ENCODE measurements at regions not wholly inside any gene's neighbourhood (a gene's known extent, or its start where the extent isn't known, plus 50 kb on each side); places are given as distances from the start of the nearest gene placed in this dataset.

DNA sequence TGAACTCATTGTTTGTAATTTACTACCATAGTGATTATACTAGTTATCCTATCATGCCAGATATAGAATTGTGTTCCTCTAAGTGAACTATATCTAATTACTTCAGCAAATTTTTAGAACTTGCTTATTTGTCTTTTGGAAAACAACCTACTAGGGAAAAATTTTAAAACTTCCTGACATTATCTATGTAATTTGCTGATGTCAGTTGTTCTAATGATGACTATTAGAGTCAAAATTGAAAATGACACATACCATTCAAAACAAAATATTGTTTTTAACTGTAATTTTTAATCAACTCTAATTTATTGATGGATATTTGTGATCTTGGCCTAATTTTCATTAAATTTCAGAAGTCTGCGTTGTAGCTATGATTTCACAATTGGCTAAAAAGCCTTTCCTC is 106.7 kb upstream of the ROBO2 start:
- H3K4me2 ChIP-seq (ENCODE audit: insufficient read depth, low read length, poor library complexity, severe bottlenecking): no peak overlapping the region
- no peak overlapping the region for H3K18ac ChIP-seq (ENCODE audit: low read length)
- H3K9me3 ChIP-seq (replicated peaks in 1 of 2; ENCODE audit: control insufficient read depth in 2 of 2, insufficient read depth in 1 of 2, low read depth in 1 of 2, low read length in 2 of 2): no peaks in the 10 kb centered on the region
- H3K4me3 ChIP-seq (ENCODE audit: low read length in 2 of 2): no peak overlapping the region
- H3K36me3 ChIP-seq (replicated peaks in 1 of 2; ENCODE audit: control insufficient read depth in 2 of 2, insufficient read depth in 2 of 2, low read length in 2 of 2): no peaks in the 10 kb centered on the region
- H3K23ac ChIP-seq (ENCODE audit: low read depth, low read length, poor library complexity): no peak overlapping the region
- no CpG with 5 or more reads among the region's 1 CpG for WGBS, 2 donors (ENCODE audit: extremely low coverage in 2 of 2, insufficient read length in 2 of 2, insufficient replicate concordance in 1 of 2)
- no peak overlapping the region for H2BK120ac ChIP-seq (ENCODE audit: low read depth, low read length)
- H3K27me3 ChIP-seq (ENCODE audit: control insufficient read depth in 3 of 3, insufficient read depth in 3 of 3, low read depth in 1 of 3, low read length in 3 of 3): no peaks in the 10 kb centered on the region
- no peak overlapping the region for H3K4ac ChIP-seq (ENCODE audit: low read length)
- no peak overlapping the region for H3K9ac ChIP-seq (ENCODE audit: low read depth, low read length, poor library complexity)
- no peak overlapping the region for H2AFZ ChIP-seq (ENCODE audit: low read length)
- no peak overlapping the region for H3K14ac ChIP-seq (ENCODE audit: low read length)
- no peak overlapping the region for H2BK5ac ChIP-seq (ENCODE audit: low read length)
- no peak overlapping the region for H4K91ac ChIP-seq (ENCODE audit: low read depth, low read length, poor library complexity)
- H2BK12ac ChIP-seq (ENCODE audit: low read length): no peak overlapping the region
- no peaks in the 10 kb centered on the region for H3K4me1 ChIP-seq (ENCODE audit: control insufficient read depth in 2 of 2, insufficient read depth in 1 of 2, low read depth in 1 of 2, low read length in 2 of 2)
- no peak for DNase-seq (ENCODE audit: low spot score)
- H3K79me1 ChIP-seq (ENCODE audit: low read depth, low read length): no peaks in the 10 kb centered on the region
- no peak overlapping the region for H2BK15ac ChIP-seq (ENCODE audit: low read length)
- no peak overlapping the region for H2AK5ac ChIP-seq (ENCODE audit: low read depth, low read length)
- no peak overlapping the region for H4K8ac ChIP-seq (ENCODE audit: low read depth, low read length)
- H3K27ac ChIP-seq (replicated peaks; ENCODE audit: low read length): no peak overlapping the region

- H2BK15ac ChIP-seq (ENCODE audit: low read length): no peak overlapping the region
Observed at GRCh38 chr3:76938962-76939361, 100.9 kb upstream of the ROBO2 start.

GRCh38 chr3:76940181-76940770 is 99.6 kb upstream of the ROBO2 start:
- no peak overlapping the region for H2AFZ ChIP-seq (ENCODE audit: low read length)
- no peak overlapping the region for H3K4me3 ChIP-seq (ENCODE audit: low read length in 2 of 2)
- no peak overlapping the region for H3K4ac ChIP-seq (ENCODE audit: low read length)
- no peak overlapping the region for H2BK5ac ChIP-seq (ENCODE audit: low read length)
- H2AK5ac ChIP-seq (ENCODE audit: low read depth, low read length): no peak overlapping the region
- H3K18ac ChIP-seq (ENCODE audit: low read length): no peak overlapping the region
- H3K36me3 ChIP-seq (replicated peaks in 1 of 2; ENCODE audit: control insufficient read depth in 2 of 2, insufficient read depth in 2 of 2, low read length in 2 of 2): no peaks in the 10 kb centered on the region
- H3K4me1 ChIP-seq (ENCODE audit: control insufficient read depth in 2 of 2, insufficient read depth in 1 of 2, low read depth in 1 of 2, low read length in 2 of 2): no peaks in the 10 kb centered on the region
- H4K91ac ChIP-seq (ENCODE audit: low read depth, low read length, poor library complexity): no peak overlapping the region
- no peak overlapping the region for H3K9ac ChIP-seq (ENCODE audit: low read depth, low read length, poor library complexity)
- no peak overlapping the region for H4K8ac ChIP-seq (ENCODE audit: low read depth, low read length)
- no peak overlapping the region for H3K23ac ChIP-seq (ENCODE audit: low read depth, low read length, poor library complexity)
- DNase-seq (ENCODE audit: low spot score): no peak
- no peak overlapping the region for H3K4me2 ChIP-seq (ENCODE audit: insufficient read depth, low read length, poor library complexity, severe bottlenecking)
- no peaks in the 10 kb centered on the region for H3K79me1 ChIP-seq (ENCODE audit: low read depth, low read length)
- H2BK120ac ChIP-seq (ENCODE audit: low read depth, low read length): no peak overlapping the region
- no peak overlapping the region for H2BK12ac ChIP-seq (ENCODE audit: low read length)
- H3K14ac ChIP-seq (ENCODE audit: low read length): no peak overlapping the region
- H3K9me3 ChIP-seq (replicated peaks in 1 of 2; ENCODE audit: control insufficient read depth in 2 of 2, insufficient read depth in 1 of 2, low read depth in 1 of 2, low read length in 2 of 2): no peaks in the 10 kb centered on the region
- H2BK15ac ChIP-seq (ENCODE audit: low read length): no peak overlapping the region
- no peak overlapping the region for H3K27ac ChIP-seq (replicated peaks; ENCODE audit: low read length)
- WGBS, 2 donors (ENCODE audit: extremely low coverage in 2 of 2, insufficient read length in 2 of 2, insufficient replicate concordance in 1 of 2): no CpG with 5 or more reads among the region's 15 CpGs
- H3K27me3 ChIP-seq (ENCODE audit: control insufficient read depth in 3 of 3, insufficient read depth in 3 of 3, low read depth in 1 of 3, low read length in 3 of 3): no peaks in the 10 kb centered on the region

More at GRCh38 chr3:76938962-76939361, 100.9 kb upstream of the ROBO2 start:
- Histone ChIP-seq H3K9me3 (replicated peaks in 1 of 2; ENCODE audit: control insufficient read depth in 2 of 2, insufficient read depth in 1 of 2, low read depth in 1 of 2, low read length in 2 of 2) (no peaks in the 10 kb centered on the region), H2AFZ (ENCODE audit: low read length) (no peak overlapping the region), H3K4me3 (ENCODE audit: low read length in 2 of 2) (no peak overlapping the region), H3K14ac (ENCODE audit: low read length) (no peak overlapping the region), H2BK12ac (ENCODE audit: low read length) (no peak overlapping the region), H2BK120ac (ENCODE audit: low read depth, low read length) (no peak overlapping the region), H3K4me1 (ENCODE audit: control insufficient read depth in 2 of 2, insufficient read depth in 1 of 2, low read depth in 1 of 2, low read length in 2 of 2) (no peaks in the 10 kb centered on the region), H2AK5ac (ENCODE audit: low read depth, low read length) (no peak overlapping the region), H3K27ac (replicated peaks; ENCODE audit: low read length) (no peak overlapping the region), H4K91ac (ENCODE audit: low read depth, low read length, poor library complexity) (no peak overlapping the region), H3K23ac (ENCODE audit: low read depth, low read length, poor library complexity) (no peak overlapping the region), H3K79me1 (ENCODE audit: low read depth, low read length) (no peaks in the 10 kb centered on the region), H3K18ac (ENCODE audit: low read length) (no peak overlapping the region), H3K9ac (ENCODE audit: low read depth, low read length, poor library complexity) (no peak overlapping the region), H3K36me3 (replicated peaks in 1 of 2; ENCODE audit: control insufficient read depth in 2 of 2, insufficient read depth in 2 of 2, low read length in 2 of 2) (no peaks in the 10 kb centered on the region), H3K4ac (ENCODE audit: low read length) (no peak overlapping the region), H4K8ac (ENCODE audit: low read depth, low read length) (no peak overlapping the region), H3K27me3 (ENCODE audit: control insufficient read depth in 3 of 3, insufficient read depth in 3 of 3, low read depth in 1 of 3, low read length in 3 of 3) (no peaks in the 10 kb centered on the region), H2BK5ac (ENCODE audit: low read length) (no peak overlapping the region), H3K4me2 (ENCODE audit: insufficient read depth, low read length, poor library complexity, severe bottlenecking) (no peak overlapping the region)
- DNase-seq (ENCODE audit: low spot score): no peak

DNA sequence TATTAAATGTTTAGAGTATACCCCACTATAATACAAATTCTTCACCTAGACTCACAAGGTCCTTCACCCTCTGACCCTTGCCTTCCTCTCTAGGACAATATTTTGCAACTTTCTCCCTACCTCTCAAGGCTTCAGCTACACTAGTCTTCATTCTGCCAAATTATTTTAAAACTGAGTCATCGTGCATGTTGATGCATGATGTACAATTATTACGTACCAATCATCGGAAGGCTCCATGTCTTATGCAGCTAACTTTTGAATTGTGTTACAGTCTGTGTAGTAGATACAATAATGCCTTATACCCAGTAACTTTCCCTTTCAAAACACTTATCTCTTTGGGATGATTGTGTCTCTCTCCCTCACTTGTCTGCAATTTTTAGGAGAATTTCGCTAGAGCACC is 98.5 kb upstream of the ROBO2 start:
- Histone ChIP-seq H3K9me3 (replicated peaks in 1 of 2; ENCODE audit: control insufficient read depth in 2 of 2, insufficient read depth in 1 of 2, low read depth in 1 of 2, low read length in 2 of 2) (no peaks in the 10 kb centered on the region), H2AFZ (ENCODE audit: low read length) (no peak overlapping the region), H3K27me3 (ENCODE audit: control insufficient read depth in 3 of 3, insufficient read depth in 3 of 3, low read depth in 1 of 3, low read length in 3 of 3) (no peaks in the 10 kb centered on the region), H3K4me3 (ENCODE audit: low read length in 2 of 2) (no peak overlapping the region), H3K4me1 (ENCODE audit: control insufficient read depth in 2 of 2, insufficient read depth in 1 of 2, low read depth in 1 of 2, low read length in 2 of 2) (no peaks in the 10 kb centered on the region), H3K23ac (ENCODE audit: low read depth, low read length, poor library complexity) (no peak overlapping the region), H3K4ac (ENCODE audit: low read length) (no peak overlapping the region), H3K14ac (ENCODE audit: low read length) (no peak overlapping the region), H4K91ac (ENCODE audit: low read depth, low read length, poor library complexity) (no peak overlapping the region), H2AK5ac (ENCODE audit: low read depth, low read length) (no peak overlapping the region), H2BK12ac (ENCODE audit: low read length) (no peak overlapping the region), H2BK15ac (ENCODE audit: low read length) (no peak overlapping the region), H3K18ac (ENCODE audit: low read length) (no peak overlapping the region), H3K9ac (ENCODE audit: low read depth, low read length, poor library complexity) (no peak overlapping the region), H3K4me2 (ENCODE audit: insufficient read depth, low read length, poor library complexity, severe bottlenecking) (no peak overlapping the region), H2BK5ac (ENCODE audit: low read length) (no peak overlapping the region), H2BK120ac (ENCODE audit: low read depth, low read length) (no peak overlapping the region), H3K36me3 (replicated peaks in 1 of 2; ENCODE audit: control insufficient read depth in 2 of 2, insufficient read depth in 2 of 2, low read length in 2 of 2) (no peaks in the 10 kb centered on the region), H3K27ac (replicated peaks; ENCODE audit: low read length) (no peak overlapping the region), H3K79me1 (ENCODE audit: low read depth, low read length) (no peaks in the 10 kb centered on the region), H4K8ac (ENCODE audit: low read depth, low read length) (no peak overlapping the region)
- no CpG with 5 or more reads among the region's 4 CpGs for WGBS, 2 donors (ENCODE audit: extremely low coverage in 2 of 2, insufficient read length in 2 of 2, insufficient replicate concordance in 1 of 2)
- no peak for DNase-seq (ENCODE audit: low spot score)

Measured in neuronal stem cell (in vitro differentiated cells).